ENCODE measurements at regions not wholly inside any gene's neighbourhood (a gene's known extent, or its start where the extent isn't known, plus 50 kb on each side); places are given as distances from the start of the nearest gene placed in this dataset.
"Not testable (repeated sequence)": the region's sequence is repeated elsewhere in the genome, so short reads cannot be mapped to it uniquely, and the experiment has no call there.

DNA sequence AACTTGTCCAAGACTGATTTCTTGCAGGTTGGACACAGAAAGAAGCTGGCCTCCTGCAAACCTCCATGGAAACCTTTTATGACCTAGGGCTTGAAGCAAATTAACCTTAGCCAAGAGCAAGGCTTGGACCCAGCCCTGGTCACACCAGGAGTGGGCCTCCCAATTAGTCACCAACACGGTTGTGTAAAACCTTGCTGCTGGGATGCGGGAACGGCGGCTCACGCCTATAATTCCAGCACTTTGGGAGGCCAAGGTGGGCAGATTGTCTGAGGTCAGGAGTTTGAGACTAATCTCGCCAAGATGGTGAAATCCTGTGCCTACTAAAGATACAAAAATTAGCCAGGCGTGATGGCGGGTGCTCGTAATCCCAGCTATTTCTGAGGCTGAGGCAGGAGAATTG lies 419.9 kb downstream of the AASDHPPT start:
- no peak for DNase-seq (ENCODE audit: low spot score)

DNA sequence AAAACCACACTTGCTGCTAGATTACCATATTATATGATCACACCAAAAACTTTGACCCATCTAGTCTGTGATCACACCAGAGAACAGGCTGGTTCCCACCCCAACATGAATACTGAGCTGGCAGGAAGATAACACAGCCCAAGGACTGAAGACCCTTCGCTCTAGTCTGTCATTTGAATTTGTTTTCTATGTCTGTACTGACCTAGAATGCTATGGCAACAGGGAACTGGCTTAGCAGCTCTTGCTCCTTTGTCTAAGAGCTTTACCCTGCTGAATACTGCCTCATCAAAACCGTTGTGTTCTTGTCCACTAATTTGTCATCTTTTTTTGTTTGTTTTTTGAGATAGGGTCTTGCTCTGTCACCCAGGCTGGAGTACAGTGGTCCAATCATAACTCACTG lies 420.4 kb downstream of the AASDHPPT start:
- DNase-seq (ENCODE audit: low spot score): no peak

DNA sequence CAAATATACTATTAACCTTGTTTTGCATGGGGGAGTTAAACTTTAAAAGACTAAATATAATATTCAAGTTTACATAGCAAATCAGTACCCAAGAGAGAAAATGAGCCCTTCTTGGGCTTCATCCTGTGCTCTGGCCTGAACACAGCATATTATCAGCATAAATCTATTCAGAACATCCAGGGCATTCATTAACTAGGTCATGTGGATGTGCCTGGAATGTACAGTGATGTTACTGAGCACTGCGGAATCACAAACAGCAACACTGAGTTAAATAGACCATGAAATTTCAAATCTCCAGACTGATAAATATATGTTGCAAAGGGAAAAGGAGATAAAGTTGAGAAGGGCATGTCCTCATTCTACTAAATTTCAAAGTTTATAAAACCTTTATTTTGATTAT lies 426.4 kb downstream of the AASDHPPT start:
- no peak for DNase-seq (ENCODE audit: low spot score)

DNA sequence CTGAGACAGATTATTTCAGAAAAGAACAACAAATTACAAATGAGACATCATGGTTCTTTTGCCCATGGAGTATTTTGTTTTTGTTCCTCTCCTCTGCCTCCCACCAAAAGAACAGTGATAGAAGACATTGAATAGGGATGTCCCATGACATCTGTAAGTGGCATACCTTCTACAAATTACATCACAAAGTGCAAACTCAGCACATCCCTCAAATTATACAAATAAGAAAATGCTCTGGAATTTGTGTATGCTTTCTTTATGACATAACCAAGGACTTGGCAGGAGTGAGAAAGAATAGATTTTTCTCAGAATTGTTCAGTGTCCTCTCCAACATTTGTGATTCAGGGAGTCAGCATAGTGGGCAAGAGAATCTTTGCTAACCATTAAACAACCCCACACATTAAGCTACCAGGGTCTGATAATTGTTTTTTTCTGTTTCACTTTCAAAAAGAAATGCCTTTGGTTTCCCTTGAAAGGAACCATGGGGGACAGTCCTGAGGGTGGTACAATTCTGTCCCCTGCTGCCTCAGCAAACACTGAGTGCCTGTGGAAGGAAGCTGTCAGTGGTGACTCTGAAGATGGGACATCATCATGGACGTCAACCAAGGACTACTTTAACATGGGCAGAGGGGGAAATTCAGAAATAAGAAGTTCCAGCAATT lies 430.3 kb downstream of the AASDHPPT start:
- DNase-seq (ENCODE audit: low spot score): no peak

DNA sequence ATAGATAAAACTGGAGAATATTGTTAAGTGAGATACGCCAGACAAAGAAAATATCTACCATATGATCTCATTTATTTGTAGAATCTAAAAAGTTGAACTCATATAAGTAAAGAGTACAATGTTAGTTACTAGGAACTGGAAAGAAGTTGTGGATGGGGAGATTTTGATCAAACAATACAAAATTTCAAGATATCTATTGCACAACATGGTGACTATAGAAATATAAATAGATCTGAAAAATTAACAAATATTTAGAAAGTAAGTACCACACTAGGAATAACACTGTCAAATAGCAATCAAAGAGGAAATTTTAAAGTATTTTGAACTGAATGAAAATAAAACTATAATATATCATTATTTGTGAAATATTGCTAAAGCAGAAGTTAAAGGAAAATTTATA lies 437.2 kb downstream of the AASDHPPT start:
- DNase-seq (ENCODE audit: low spot score): no peak

DNA sequence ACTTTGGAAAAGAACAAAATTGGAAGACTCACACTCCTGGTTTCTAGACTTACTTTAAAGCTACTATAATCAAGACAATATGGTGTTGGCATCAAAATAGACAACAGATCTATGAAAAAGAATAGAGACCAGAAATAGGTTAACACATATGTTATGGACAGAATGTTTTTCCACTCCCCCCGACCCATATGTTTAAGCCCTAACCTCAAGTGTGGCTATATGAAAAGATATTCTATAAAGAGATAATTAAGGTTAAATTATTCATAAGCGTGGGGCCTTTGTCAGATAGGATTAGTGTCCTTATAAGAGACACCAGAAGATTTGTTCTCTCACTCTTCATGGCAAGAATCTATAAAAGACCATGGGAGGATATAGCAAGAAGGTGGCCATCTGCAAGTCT lies 440.0 kb downstream of the AASDHPPT start:
- no peak for DNase-seq (ENCODE audit: low spot score)

DNA sequence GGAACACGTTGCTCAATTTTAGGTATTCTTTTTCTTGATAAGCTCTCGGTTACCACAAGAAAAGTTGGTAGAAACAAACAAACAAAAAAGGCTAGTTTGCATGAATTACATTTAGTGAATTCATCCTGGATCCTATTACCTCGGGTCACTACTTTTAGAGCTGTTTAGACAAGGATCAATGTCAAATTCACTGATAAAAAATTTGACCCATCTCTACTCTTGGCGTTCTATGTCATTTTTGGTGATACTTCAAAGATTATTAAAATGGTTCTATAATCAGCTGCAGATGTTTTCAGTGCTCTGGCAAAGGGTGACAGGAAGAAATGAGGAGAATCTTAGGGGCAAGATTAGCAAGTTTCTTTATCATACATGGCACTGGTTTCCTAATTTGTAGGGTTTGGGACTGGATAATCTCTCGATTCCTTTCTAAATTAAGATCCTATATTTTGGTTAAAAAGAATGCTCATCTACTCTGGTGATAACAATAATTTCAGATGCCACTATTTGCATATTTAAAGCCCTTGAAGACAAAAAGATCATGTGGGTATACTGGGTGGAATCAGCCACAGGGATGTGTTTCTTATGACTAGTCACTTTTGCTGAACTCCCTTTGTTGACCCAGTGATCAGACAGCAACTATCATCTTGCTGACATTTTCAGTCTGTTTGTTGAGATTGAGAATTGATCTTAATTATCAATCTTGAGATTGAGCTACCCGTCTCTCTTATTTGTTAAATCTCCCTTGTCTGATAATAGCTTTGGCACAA lies 442.9 kb downstream of the AASDHPPT start:
- DNase-seq (ENCODE audit: low spot score): no peak

DNA sequence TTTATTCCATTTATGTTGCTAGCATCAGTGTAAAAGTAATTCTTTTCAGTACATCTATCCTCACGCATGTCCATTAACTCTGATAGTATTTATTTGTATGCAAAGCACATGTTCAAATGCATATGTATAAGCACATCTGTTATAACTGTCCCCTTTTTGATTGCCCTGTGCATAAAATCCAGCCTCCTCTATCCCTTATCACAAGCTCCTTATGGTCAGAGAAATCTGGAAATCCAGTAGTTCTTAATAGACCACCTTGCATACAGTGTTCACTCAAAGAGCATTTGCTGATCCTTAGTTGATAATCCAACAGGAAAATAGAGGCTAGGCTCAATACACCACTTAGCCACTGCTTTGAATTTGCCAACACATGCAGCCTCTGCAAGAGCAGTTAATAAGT lies 443.5 kb downstream of the AASDHPPT start:
- no peak for DNase-seq (ENCODE audit: low spot score)

DNA sequence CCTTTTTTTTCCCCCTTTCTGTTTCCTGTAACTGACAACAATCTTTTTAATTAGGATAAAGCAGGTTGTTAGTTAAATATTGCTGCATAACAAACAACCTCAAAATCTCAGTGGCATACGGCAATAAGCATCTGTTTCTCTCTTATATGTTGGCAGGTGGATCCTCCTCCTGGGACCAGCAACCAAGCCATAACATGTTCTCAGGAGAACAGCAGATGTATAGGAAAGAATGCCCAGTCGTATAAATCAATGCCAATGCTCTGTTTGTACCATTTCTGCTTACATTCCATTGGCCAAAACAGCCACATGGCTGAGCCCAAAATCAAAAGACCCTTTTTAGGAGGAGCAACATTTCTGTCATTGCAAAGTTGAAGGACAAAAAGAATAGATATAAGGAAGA lies 445.7 kb downstream of the AASDHPPT start:
- DNase-seq (ENCODE audit: low spot score): no peak

DNA sequence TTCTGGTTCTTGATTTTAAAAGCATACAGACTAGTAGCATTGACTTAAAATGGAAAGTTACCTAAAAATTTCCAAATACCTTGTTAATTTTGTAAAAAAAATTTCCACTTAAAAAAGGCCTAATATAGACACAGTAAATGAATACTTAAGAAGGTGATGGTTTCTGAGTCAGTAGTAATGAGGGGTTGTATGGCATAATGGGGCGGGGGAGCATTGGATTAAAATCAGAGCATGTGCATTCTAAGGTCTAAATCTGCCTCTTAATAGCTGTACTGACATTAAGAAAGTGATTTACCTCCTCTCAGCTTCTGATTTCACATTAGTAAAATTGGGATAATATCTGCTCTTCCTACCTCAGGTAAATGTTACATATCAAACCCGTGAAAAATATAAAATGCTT lies 446.5 kb downstream of the AASDHPPT start:
- DNase-seq (ENCODE audit: low spot score): no peak

DNA sequence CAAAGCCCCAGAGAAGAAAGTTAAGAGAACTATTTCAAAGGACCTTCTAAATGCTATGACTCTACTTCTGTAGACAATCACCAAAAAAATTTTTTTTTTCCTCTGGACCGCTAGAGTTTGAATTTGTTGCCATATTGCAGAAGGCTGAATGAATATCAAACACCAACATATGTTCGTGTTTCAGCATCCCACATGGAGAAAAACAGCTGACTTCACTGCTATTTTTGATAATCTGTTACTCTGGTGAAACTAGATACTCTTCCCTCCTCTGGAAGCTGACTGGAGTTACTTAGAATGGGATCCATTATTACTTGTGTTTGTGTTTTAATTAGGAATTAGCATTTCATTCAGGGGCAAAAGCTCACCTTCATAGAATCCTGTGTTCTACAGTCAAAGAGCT lies 447.0 kb downstream of the AASDHPPT start:
- no peak for DNase-seq (ENCODE audit: low spot score)

DNA sequence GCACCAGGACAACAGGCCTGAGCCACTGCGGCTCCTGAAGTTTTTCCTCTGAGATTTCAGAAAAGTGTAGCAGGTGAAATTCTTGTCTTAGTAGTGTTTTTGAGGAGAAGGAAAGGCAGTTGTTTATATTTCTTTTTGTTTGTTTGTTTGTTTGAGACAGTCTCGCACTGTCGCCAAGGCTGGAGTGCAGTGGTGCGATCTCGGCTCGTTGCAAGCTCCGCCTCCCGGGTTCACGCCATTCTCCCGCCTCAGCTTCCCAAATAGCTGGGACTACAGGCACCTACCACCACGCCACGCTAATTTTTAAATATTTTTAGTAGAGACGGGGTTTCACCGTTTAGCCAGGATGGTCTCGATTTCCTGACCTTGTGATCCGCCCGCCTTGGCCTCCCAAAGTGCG lies 454.2 kb downstream of the AASDHPPT start:
- DNase-seq (ENCODE audit: low spot score): not testable (repeated sequence)

DNA sequence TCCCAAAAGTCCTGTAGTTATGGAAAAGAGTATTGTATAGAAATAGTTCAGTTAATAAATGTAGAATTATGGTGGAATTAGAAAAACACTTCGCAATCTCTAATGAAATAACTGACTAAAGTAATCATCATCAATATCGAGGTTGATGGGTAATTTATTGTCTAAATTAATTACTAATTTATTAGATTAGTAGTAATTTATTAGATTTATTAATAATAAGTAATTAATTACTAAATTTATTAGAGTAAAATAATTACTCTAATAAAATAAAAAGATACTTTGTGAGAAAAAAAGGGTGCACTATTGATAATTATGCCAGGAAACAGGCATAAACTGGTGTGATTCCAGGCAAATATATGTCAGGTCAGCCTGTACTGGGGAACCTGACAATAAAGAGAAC lies 455.6 kb downstream of the AASDHPPT start:
- DNase-seq (ENCODE audit: low spot score): no peak

DNA sequence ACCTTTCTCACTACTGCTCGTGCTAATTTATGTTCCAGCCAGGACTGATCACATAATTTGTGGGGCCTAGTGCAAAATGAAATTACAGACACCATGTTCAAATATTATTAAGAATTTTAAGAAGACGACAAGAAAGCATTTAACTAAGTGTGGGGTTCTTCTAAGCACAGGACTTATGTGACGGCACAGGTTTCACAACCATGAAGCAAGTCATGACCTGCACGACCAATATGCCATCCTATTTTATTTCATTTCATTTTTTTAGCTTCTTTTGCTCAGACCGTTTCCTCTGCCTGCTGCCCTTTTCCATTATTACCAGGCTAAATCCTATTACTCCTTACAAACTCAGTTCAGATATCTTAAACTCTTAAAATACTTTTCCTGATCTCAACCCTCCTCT lies 462.5 kb downstream of the AASDHPPT start:
- no peak for DNase-seq (ENCODE audit: low spot score)

DNA sequence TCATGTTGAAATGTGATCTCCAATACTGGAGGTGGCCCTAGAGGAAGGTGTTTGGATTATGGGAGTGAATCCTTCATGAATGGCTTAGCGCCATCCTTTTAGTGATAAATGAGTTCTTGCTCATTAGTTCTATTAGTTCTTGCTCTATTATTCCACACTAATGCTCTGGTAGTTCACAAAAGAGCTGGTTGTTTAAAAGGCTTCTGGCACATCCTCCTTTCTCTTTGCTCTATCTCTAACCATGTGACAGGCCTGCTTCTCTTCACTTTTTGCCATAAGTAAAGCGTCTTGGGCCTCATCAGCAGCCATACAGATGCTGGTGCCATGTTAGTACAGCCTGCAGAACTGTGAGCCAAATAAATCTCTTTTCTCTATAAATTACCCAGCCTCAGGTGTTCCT lies 469.9 kb downstream of the GUCY1A2 start:
- DNase-seq (ENCODE audit: low spot score): no peak

DNA sequence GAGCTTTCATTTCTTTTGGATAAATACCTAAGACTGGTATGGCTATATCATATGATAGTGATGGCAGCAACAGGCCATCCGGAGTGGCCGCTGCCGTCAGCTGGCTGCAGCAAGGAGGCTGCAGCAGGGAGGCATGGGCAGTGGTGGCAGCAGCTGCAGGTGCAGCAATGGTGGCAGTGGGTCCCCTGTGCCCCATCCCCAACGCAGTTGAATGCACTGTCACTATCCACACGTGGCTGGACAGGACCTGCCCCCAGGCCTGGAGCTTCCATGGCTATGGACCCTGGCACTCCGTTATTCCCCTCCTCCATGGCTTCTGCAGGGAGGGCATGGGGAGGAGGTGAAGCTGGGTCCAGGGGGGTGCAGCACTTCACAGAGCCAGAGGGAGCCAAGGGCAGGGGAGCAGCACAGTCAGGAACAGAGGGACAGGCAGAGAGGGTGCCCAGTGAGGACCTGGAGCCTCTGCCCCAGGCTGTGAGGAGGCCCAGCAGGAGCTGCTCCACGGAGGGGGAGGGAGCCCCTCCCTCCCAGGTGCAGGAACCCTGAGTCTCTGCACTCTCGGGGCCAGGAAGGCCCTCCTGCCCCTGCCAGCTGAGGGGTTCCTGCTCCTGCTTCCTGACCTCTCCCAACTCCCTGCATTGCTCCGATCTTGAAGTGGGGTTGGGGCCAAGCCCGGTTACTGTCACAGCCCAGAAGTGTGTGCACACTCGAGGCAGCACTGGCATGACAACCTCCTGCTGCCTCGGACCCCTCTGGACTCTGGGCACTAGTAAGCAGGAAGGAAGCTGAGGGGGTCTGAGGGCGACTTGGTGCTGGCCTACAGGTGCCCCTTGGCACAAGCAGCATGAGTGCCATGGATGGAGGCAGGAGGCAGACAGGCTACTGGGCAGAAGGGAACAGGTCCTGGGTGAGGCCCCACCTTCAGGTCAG lies 466.3 kb downstream of the GUCY1A2 start:
- DNase-seq (ENCODE audit: low spot score): no peak

DNA sequence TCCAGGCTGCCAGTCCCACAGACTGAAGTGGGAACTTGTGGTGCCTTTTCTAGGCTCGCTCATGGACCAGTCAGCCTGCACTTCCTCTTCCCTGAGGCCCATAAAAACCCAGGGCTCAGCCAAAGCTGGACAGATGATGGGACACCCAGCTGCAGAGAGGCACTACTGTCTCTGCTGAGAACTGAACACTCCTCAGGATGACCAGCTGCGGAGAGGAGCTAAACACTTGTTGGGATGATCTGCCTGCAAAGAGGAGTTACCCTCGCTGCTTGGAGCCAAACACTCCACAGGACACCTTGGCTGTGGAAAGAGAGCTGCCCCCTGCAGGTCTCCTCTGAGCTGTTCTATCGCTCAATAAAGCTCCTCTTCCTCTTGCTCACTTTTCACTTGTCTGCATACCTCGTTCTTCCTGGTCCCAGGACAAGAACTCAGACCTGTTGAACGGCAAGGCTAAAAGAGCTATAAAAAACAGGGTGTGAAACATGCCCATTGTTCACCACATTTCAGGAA lies 465.5 kb downstream of the GUCY1A2 start:
- no peak for DNase-seq (ENCODE audit: low spot score)

DNA sequence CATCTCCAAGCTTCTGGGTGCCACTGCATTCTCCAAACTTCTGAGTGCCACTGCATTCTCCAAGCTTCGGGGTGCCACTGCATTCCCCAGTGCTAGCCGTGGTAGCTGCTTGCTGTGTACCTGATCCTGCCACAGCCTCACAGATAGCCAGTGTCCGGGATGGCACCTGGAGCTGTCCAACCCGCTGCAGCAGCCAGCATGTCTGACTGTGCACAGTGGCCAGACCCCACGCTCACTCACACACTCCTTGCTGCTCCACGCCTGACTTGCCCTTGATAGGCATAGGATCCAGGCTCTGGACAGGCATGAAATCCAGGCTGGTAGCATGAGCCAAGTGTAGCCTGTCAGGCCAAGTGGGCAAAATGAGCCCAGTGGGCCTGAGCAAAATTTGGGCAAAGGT lies 465.0 kb downstream of the GUCY1A2 start:
- DNase-seq (ENCODE audit: low spot score): no peak

DNA sequence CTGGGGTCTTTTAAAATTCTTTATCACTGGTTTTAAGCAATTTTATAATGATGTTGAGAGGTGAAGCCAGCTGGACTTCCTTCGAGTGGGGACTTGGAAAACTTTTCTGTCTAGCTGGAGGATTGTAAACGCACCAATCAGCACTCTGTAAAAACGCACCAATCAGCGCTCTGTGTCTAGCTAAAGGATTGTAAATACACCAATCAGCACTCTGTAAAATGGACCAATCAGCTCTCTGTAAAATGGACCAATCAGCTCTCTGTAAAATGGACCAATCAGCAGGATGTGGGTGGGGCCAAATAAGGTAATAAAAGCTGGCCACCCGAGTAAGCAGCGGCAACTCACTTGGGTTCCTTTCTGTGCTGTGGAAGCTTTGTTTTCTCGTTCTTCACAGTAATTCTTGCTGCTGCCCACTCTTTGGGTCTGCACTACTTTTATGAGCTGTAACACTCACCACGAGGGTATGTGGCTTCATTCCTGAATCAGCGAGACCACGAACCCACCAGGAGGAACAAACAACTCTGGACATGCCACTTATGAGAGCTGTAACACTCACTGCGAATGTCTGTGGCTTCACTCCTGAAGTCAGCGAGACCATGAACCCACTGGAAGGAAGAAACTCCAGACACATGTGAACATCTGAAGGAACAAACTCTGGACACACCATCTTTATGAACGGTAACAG lies 462.6 kb downstream of the GUCY1A2 start:
- not testable (repeated sequence) for DNase-seq (ENCODE audit: low spot score)

DNA sequence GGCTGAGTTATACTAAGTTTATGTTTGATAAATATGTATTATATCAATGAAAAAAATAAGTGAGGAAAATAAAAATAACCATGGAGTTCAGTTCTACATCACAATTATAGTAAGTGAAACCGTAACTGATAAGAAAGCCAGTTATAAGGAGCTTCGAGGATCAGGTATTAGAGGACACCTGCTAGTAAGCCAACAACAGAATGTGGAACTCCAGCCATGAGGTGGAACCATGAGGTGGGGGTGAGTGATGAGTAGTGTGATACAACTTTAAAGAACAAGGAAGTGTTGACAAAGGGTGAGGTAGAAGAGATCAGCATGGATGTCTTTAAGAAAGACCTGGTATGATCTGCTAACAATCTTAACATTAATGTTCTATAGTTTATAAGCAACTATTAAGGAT lies 452.9 kb downstream of the GUCY1A2 start:
- no peak for DNase-seq (ENCODE audit: low spot score)

DNA sequence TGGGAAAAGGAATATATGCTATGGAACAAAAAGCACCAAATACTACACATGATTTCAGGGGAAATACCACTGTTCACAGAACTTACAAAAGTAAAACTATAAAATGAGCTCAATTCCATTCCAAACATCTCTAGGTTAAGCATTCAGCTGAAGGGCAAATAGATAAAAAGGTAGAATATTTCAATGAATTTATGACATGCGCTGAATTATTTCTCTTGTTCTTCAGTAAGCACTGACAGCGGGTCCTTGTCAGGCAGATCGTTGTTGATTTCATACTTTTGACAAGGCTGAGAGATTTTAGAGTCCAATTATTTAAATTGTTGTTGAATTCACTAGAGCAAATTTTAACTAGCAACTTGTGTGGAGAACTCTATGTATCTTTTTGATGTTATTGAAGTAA lies 449.6 kb downstream of the GUCY1A2 start:
- no peak for DNase-seq (ENCODE audit: low spot score)

DNA sequence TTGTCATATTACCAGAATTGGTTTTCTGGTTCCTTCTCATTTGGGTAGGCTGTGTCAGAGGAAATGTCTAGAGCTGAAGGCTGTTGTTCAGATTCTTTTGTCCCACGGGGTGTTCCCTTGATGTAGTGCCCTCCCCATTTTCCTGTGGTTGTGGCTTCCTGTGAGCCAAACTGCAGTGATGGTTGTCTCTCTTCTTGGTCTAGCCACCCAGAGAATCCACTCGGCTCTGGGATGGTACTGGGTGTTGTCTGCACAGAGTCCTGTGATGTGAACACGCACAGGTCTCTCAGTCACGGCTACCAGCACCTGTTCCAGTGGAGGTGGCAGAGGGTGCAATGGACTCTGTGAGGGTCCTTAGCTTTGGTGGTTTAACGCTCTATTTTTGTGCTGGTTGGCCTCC lies 440.9 kb downstream of the GUCY1A2 start:
- DNase-seq (ENCODE audit: low spot score): not testable (repeated sequence)
